ENCODE measurements at regions not wholly inside any gene's neighbourhood (a gene's known extent, or its start where the extent isn't known, plus 50 kb on each side); places are given as distances from the start of the nearest gene placed in this dataset.

- peak; percentile 1 for DNase-seq (ENCODE audit: low read depth)
- peak; percentile 42 for TF ChIP-seq CTCF (IDR thresholded peaks at IDR 0.05; ENCODE audit: insufficient read depth, low read depth, low read length)
- no peak overlapping the region for H3K4me3 ChIP-seq (ENCODE audit: low read depth, low read length)
Measured at GRCh38 chr18:37778417-37779165, 213.0 kb upstream of the CELF4 start.

GRCh38 chr18:37769826-37770225 is 204.2 kb upstream of the CELF4 start:
- no peak for DNase-seq (ENCODE audit: low read depth)
- no peak for TF ChIP-seq CTCF (IDR thresholded peaks at IDR 0.05; ENCODE audit: insufficient read depth, low read depth, low read length)
- no peak overlapping the region for H3K4me3 ChIP-seq (ENCODE audit: low read depth, low read length)

GRCh38 chr18:37764541-37765288 is 199.1 kb upstream of the CELF4 start:
- H3K4me3 ChIP-seq (ENCODE audit: low read depth, low read length), result no peak overlapping the region
- DNase-seq (ENCODE audit: low read depth), result no peak
- no peak for TF ChIP-seq CTCF (IDR thresholded peaks at IDR 0.05; ENCODE audit: insufficient read depth, low read depth, low read length)

GRCh38 chr18:37762076-37762621 is 196.6 kb upstream of the CELF4 start:
- H3K4me3 ChIP-seq (ENCODE audit: low read depth, low read length), result no peak overlapping the region
- no peak for DNase-seq (ENCODE audit: low read depth)

GRCh38 chr18:37754141-37754540 is 188.5 kb upstream of the CELF4 start:
- no peak for TF ChIP-seq CTCF (IDR thresholded peaks at IDR 0.05; ENCODE audit: insufficient read depth, low read depth, low read length)
- no peak overlapping the region for H3K4me3 ChIP-seq (ENCODE audit: low read depth, low read length)
- no peak for DNase-seq (ENCODE audit: low read depth)

More at GRCh38 chr18:37762076-37762621, 196.6 kb upstream of the CELF4 start:
- TF ChIP-seq CTCF (IDR thresholded peaks at IDR 0.05; ENCODE audit: insufficient read depth, low read depth, low read length), result no peak

GRCh38 chr18:37742436-37742835 is 176.8 kb upstream of the CELF4 start:
- no peak for TF ChIP-seq CTCF (IDR thresholded peaks at IDR 0.05; ENCODE audit: insufficient read depth, low read depth, low read length)
- no peak for DNase-seq (ENCODE audit: low read depth)

More at GRCh38 chr18:37742436-37742835, 176.8 kb upstream of the CELF4 start:
- H3K4me3 ChIP-seq (ENCODE audit: low read depth, low read length), result no peak overlapping the region

Data from fibroblast of villous mesenchyme (primary cell).